ENCODE measurements at regions not wholly inside any gene's neighbourhood (a gene's known extent, or its start where the extent isn't known, plus 50 kb on each side); places are given as distances from the start of the nearest gene placed in this dataset.
"Not testable (repeated sequence)": the region's sequence is repeated elsewhere in the genome, so short reads cannot be mapped to it uniquely, and the experiment has no call there.

DNA sequence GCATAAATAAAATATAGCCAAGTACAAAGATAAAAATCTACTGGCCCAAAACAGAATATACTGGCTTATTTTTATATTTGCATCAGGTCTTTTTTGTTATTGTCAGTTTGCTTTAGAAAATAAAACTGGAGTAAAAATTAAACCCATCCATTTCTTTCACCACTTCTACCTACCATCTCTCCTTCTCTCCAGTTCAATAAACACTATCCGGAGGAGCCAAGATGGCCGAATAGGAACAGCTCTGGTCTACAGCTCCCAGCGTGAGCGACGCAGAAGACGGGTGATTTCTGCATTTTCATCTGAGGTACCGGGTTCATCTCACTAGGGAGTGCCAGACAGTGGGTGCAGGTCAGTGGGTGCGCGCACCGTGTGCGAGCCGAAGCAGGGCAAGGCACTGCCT is 106.2 kb upstream of the NOL4 start:
- TF ChIP-seq, protein P1, sequence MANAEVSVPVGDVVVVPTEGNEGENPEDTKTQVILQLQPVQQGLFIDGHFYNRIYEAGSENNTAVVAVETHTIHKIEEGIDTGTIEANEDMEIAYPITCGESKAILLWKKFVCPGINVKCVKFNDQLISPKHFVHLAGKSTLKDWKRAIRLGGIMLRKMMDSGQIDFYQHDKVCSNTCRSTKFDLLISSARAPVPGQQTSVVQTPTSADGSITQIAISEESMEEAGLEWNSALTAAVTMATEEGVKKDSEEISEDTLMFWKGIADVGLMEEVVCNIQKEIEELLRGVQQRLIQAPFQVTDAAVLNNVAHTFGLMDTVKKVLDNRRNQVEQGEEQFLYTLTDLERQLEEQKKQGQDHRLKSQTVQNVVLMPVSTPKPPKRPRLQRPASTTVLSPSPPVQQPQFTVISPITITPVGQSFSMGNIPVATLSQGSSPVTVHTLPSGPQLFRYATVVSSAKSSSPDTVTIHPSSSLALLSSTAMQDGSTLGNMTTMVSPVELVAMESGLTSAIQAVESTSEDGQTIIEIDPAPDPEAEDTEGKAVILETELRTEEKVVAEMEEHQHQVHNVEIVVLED (CRISPR knock-in tag; IDR thresholded peaks at IDR 0.05; ENCODE audit: borderline replicate concordance): not testable (repeated sequence)
- TF ChIP-seq ZNF224 (CRISPR knock-in tag; IDR thresholded peaks at IDR 0.05); THAP7 (CRISPR knock-in tag; IDR thresholded peaks at IDR 0.05); CC2D1A (CRISPR knock-in tag; IDR thresholded peaks at IDR 0.05); KLF13 (CRISPR knock-in tag; IDR thresholded peaks at IDR 0.05); ETV6 (CRISPR knock-in tag; conservative IDR thresholded peaks at IDR 0.05); MEF2D (CRISPR knock-in tag; IDR thresholded peaks at IDR 0.05); CREM (IDR thresholded peaks at IDR 0.05); CREM (CRISPR knock-in tag; IDR thresholded peaks at IDR 0.05); MED8 (CRISPR knock-in tag; IDR thresholded peaks at IDR 0.05; ENCODE audit: insufficient replicate concordance): not testable (repeated sequence)
- TF ChIP-seq, protein P2, sequence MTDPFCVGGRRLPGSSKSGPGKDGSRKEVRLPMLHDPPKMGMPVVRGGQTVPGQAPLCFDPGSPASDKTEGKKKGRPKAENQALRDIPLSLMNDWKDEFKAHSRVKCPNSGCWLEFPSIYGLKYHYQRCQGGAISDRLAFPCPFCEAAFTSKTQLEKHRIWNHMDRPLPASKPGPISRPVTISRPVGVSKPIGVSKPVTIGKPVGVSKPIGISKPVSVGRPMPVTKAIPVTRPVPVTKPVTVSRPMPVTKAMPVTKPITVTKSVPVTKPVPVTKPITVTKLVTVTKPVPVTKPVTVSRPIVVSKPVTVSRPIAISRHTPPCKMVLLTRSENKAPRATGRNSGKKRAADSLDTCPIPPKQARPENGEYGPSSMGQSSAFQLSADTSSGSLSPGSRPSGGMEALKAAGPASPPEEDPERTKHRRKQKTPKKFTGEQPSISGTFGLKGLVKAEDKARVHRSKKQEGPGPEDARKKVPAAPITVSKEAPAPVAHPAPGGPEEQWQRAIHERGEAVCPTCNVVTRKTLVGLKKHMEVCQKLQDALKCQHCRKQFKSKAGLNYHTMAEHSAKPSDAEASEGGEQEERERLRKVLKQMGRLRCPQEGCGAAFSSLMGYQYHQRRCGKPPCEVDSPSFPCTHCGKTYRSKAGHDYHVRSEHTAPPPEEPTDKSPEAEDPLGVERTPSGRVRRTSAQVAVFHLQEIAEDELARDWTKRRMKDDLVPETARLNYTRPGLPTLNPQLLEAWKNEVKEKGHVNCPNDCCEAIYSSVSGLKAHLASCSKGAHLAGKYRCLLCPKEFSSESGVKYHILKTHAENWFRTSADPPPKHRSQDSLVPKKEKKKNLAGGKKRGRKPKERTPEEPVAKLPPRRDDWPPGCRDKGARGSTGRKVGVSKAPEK (CRISPR knock-in tag; IDR thresholded peaks at IDR 0.05; ENCODE audit: borderline replicate concordance): not testable (repeated sequence)
